HEK293T (cell line): ENCODE measurements at regions not wholly inside any gene's neighbourhood (a gene's known extent, or its start where the extent isn't known, plus 50 kb on each side); places are given as distances from the start of the nearest gene placed in this dataset.

Source experiments
- CTCF ChIA-PET: fragments of 350-600 bp; formaldehyde crosslinking; extraction: SDS; loops from one replicate; lab custom pipeline; 2021; ENCODE audit warnings: antibody characterized with exemption, inconsistent platforms; lab: Yijun Ruan, JAX
- POLR2A ChIA-PET: fragments of 350-600 bp; formaldehyde crosslinking; extraction: SDS; loops from one replicate; lab custom pipeline; 2020; ENCODE audit warnings: antibody characterized with exemption, inconsistent platforms; lab: Yijun Ruan, JAX
- DNase-seq: peaks from one replicate; pipeline ENCODE4 v3.0.0; 2012; ENCODE audit warnings: mixed read lengths; ENCODE audit errors: extremely low spot score
- ARNT ChIP-seq: fragments of 450-650 bp; IDR thresholded peaks from 2 replicates; pipeline ENCODE4 v1.6.1; 2017; ENCODE audit warnings: mild to moderate bottlenecking
- BHLHE40 ChIP-seq: fragments of 450-650 bp; IDR thresholded peaks from 2 replicates; pipeline ENCODE4 v1.6.1; 2016; ENCODE audit warnings: mild to moderate bottlenecking, moderate library complexity, borderline replicate concordance
- CTBP1 ChIP-seq: fragments of 450-650 bp; IDR thresholded peaks from 2 replicates; pipeline ENCODE4 v1.6.1; 2016; ENCODE audit warnings: borderline replicate concordance
- ELF4 ChIP-seq: fragments of 450-650 bp; IDR thresholded peaks from 2 replicates; pipeline ENCODE4 v1.6.1; 2017; ENCODE audit warnings: antibody characterized with exemption
- FOXA1 ChIP-seq: fragments of 450-650 bp; IDR thresholded peaks from 2 replicates; pipeline ENCODE4 v1.6.1; 2016; ENCODE audit warnings: mild to moderate bottlenecking
- FOXK2 ChIP-seq: fragments of 450-650 bp; IDR thresholded peaks from 2 replicates; pipeline ENCODE4 v1.6.1; 2016; ENCODE audit warnings: mild to moderate bottlenecking
- FOXM1 ChIP-seq: fragments of 450-650 bp; IDR thresholded peaks from 2 replicates; pipeline ENCODE4 v1.6.1; 2017; ENCODE audit warnings: mild to moderate bottlenecking, borderline replicate concordance
- HDGF ChIP-seq: fragments of 450-650 bp; IDR thresholded peaks from 2 replicates; pipeline ENCODE4 v1.6.1; 2017; ENCODE audit warnings: antibody characterized with exemption, borderline replicate concordance
- L3MBTL2 ChIP-seq: fragments of 450-650 bp; conservative IDR thresholded peaks from 2 replicates; pipeline ENCODE4 v1.6.1; 2016; ENCODE audit warnings: mild to moderate bottlenecking
- LEF1 ChIP-seq: fragments of 450-650 bp; IDR thresholded peaks from 2 replicates; pipeline ENCODE4 v1.6.1; 2017; ENCODE audit warnings: mild to moderate bottlenecking, borderline replicate concordance
- NFRKB ChIP-seq: fragments of 450-650 bp; IDR thresholded peaks from 2 replicates; pipeline ENCODE4 v1.6.1; 2016; ENCODE audit warnings: mild to moderate bottlenecking, moderate library complexity
- PKNOX1 ChIP-seq: fragments of 450-650 bp; IDR thresholded peaks from 2 replicates; pipeline ENCODE4 v1.6.1; 2016
- SP1 ChIP-seq: fragments of 450-650 bp; IDR thresholded peaks from 2 replicates; pipeline ENCODE4 v1.6.1; 2017
- SUZ12 ChIP-seq: fragments of 450-650 bp; IDR thresholded peaks from 2 replicates; pipeline ENCODE4 v1.6.1; 2016; ENCODE audit warnings: mild to moderate bottlenecking
- TARDBP ChIP-seq: fragments of 450-650 bp; IDR thresholded peaks from 2 replicates; pipeline ENCODE4 v1.6.1; 2016
- ZNF384 ChIP-seq: fragments of 450-650 bp; IDR thresholded peaks from 2 replicates; pipeline ENCODE4 v1.6.1; 2016

GRCh38 chrX:124217304-124218251, 114.9 kb upstream of the TEX13D start:
- CTCF ChIA-PET, result interaction anchor here (0.5 to 0.7 kb wide), 2 partner anchors 26 to 121 kb away, joined by 3 read pairs; no protein-coding TSS in a partner anchor
- TF ChIP-seq NFRKB (no peak), ZNF384 (no peak), FOXK2 (no peak), CTBP1 (no peak), HDGF (no peak), SUZ12 (no peak), FOXM1 (no peak), PKNOX1 (no peak), FOXA1 (no peak), L3MBTL2 (no peak), ELF4 (no peak), TARDBP (no peak), LEF1 (no peak)
- no peak for DNase-seq
- POLR2A ChIA-PET, result no interaction called here

- ChIA-PET POLR2A (no interaction called here), CTCF (no interaction called here)
- TF ChIP-seq FOXA1 (no peak), SUZ12 (no peak), LEF1 (no peak), HDGF (no peak), SP1 (no peak), CTBP1 (no peak), L3MBTL2 (no peak), BHLHE40 (no peak), ARNT (no peak), PKNOX1 (no peak), TARDBP (no peak), ZNF384 (no peak), FOXM1 (no peak), FOXK2 (no peak), NFRKB (no peak), ELF4 (no peak)
- peak; percentile 28 for DNase-seq
These were observed 108.9 kb upstream of the TEX13D start for GRCh38 chrX:124223524-124223923.

GRCh38 chrX:124224528-124224927, 107.9 kb upstream of the TEX13D start:
- ChIA-PET POLR2A (no interaction called here), CTCF (no interaction called here)
- TF ChIP-seq LEF1 (no peak), NFRKB (no peak), SUZ12 (no peak), L3MBTL2 (no peak), FOXA1 (no peak)
- DNase-seq, result no peak

GRCh38 chrX:124226129-124226528, 106.3 kb upstream of the TEX13D start:
- no peak for DNase-seq
- no peak for TF ChIP-seq NFRKB
- no peak for TF ChIP-seq CTBP1
- no peak for TF ChIP-seq ARNT
- TF ChIP-seq HDGF, result no peak
- TF ChIP-seq LEF1, result no peak
- POLR2A ChIA-PET, result no interaction called here
- CTCF ChIA-PET, result no interaction called here

GRCh38 chrX:124228849-124229248, 103.6 kb upstream of the TEX13D start:
- POLR2A ChIA-PET, result no interaction called here
- no peak for DNase-seq
- TF ChIP-seq SP1 (no peak), HDGF (no peak)
- CTCF ChIA-PET, result interaction anchor here (0.8 kb wide), 1 partner anchor 1136 kb away, joined by 6 read pairs; no protein-coding TSS in a partner anchor

GRCh38 chrX:124229374-124229773, 103.1 kb upstream of the TEX13D start:
- ChIA-PET POLR2A (no interaction called here), CTCF (interaction anchor here (0.8 kb wide), 1 partner anchor 1137 kb away, joined by 6 read pairs; no protein-coding TSS in a partner anchor)
- no peak for DNase-seq
- no peak for TF ChIP-seq FOXM1
- TF ChIP-seq TARDBP, result no peak
- TF ChIP-seq SP1, result no peak
- TF ChIP-seq L3MBTL2, result no peak
- TF ChIP-seq FOXA1, result no peak
- TF ChIP-seq CTBP1, result no peak
- TF ChIP-seq HDGF, result no peak
- no peak for TF ChIP-seq ELF4
- no peak for TF ChIP-seq BHLHE40
- no peak for TF ChIP-seq SUZ12
- TF ChIP-seq PKNOX1, result no peak
- TF ChIP-seq NFRKB, result no peak
- TF ChIP-seq LEF1, result no peak
- no peak for TF ChIP-seq ZNF384
- TF ChIP-seq ARNT, result no peak
- no peak for TF ChIP-seq FOXK2
